HG03095 (cell line): ENCODE measurements at regions not wholly inside any gene's neighbourhood (a gene's known extent, or its start where the extent isn't known, plus 50 kb on each side); places are given as distances from the start of the nearest gene placed in this dataset.
"Not testable (repeated sequence)": the region's sequence is repeated elsewhere in the genome, so short reads cannot be mapped to it uniquely, and the experiment has no call there.

Source experiments
- ATAC-seq: cut with Tn5 transposase; IDR thresholded peaks from one replicate; pipeline ENCODE4 v1.9.1; 2021; ENCODE audit warnings: moderate library complexity; ENCODE audit not compliant: unreplicated experiment

- ATAC-seq: no peak
Measured at GRCh38 chr18:41899535-41899934, 55.5 kb upstream of the PIK3C3 start.

DNA sequence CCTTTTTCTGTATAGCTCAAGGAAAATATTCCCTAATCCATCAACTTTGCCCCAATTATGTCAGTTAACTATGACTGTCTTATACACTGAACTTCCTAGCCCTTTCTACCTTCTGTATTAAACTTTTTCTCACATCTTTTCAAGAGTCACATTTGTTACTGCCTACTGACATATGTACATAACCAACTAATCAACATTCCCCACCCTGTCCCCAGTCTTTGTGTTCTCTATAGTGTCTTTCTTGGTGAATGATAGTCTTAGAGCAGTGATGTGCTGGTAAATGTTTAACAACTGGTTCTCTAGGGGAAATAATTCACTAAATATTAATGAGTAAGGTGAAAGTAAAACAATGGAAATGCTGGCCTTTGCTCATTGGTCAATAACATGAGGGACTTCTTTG is 61.6 kb upstream of the PIK3C3 start:
- ATAC-seq: no peak

GRCh38 chr18:41887100-41887499 is 67.9 kb upstream of the PIK3C3 start:
- no peak for ATAC-seq

DNA sequence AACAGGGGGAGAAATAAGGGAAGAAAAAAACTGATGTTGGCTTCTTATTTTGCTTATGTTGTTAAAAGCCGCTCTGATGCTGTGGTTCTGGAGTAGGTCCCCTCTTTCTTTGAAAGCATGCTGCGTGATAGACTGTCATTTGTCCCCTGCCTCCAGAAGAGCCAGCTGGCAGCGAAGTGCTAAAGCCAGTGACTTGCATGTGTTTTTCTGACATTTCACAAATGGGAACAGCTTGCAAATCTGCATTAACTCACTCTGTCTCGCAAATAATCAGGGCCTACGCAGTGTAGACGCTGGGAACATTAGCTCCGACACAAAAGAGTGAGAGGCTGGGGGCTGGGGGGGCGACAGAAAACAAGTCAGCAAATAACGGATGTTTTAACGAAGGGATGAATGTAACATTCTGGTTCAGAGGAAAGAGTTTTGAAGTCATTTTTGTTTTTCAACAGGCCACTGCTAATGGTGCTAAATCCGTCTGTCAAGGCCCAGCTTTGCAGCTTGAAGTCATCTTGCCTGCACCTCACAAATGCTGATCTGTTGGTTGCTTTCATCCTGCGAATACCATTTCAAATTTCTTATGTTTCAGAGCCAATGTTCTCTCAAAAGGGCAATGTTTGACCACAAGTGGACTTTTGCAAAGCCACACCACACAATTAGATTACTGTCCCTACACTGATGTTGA is 68.8 kb upstream of the PIK3C3 start:
- no peak for ATAC-seq

DNA sequence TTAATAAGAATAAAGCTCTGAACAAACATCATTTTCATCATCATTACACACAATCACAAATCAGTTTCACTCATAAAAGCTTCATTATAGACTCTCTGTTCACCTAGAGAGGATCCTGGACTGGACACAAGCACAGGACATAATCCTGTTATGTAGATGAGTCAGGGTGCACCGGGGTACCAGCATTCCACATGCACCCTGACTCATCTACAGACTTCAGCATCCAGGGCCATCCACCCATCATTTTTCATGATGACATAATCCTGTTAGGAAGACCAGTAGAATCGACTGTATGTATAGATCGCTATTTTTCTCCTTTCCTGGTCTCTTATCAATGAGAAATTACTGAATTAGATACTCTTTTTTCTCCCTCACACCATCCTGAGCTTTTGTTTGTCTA is 73.7 kb upstream of the PIK3C3 start:
- no peak for ATAC-seq

DNA sequence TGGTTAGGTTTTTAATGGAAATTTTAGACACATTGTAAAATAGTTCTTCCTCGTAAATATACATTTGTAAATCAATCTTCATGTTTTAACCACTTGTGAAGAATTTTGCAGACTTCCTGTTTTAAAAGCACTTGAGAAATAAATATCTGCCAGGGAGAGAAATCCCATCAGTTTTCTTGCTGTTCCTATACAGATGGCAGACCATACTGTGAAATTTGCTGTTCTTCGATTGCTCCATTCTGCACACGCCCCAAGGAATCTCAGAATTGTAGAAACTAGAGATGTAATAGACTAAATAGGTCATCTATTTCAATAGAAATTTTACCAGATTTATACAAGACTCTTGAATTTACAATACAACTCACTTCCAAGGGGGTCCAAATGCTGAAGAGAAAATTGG is 75.8 kb upstream of the PIK3C3 start:
- ATAC-seq: no peak

DNA sequence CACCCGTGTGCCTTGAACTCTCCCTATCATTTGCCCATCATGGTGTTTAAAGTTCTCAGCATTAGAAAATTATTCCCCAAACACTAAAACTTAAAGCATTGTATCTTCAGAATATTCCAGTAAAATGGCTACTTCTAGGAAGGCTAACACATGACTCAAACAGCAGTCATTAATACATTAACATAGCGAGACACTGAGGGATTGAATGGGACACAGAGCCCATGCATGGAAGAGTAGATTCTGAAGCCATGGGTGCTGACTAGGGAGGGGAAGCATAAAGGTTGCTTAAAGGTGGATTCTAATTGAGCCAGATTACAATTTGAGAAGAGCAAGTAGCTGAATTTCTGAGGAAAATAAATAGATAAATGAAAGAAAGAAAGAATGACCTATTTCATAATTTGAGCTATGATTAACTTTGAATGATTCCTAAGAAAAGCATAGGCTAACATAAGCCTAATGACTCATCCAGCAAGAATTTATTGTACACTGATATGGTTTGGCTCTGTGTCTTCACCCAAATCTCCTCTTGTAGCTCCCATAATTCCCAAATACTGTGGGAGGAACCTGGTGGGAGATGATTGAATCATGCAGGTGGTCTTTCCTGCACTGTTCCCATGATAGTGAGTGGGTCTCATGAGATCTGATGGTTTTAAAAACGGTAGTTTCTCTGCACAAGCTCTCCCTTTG is 79.8 kb upstream of the PIK3C3 start:
- no peak for ATAC-seq

GRCh38 chr18:41873730-41874129 is 81.3 kb upstream of the PIK3C3 start:
- ATAC-seq: no peak

DNA sequence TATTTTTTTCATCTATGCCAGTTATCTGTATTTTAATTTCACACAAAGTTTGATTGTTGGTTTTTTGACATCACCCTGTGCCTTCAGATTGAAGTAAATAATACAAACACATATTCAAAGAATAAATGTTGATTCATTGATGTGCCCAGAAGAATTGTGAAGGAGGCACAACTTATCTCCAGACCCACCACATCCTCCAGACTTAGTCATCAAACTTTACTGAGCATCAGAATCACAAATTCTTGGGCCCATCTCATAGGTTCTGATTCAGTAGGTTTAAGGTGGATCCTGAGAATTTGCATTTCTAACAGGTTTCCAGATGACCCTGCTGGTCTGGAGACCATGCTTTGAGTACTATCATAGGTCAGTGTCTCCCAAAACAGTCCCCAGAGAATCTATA is 82.8 kb upstream of the PIK3C3 start:
- no peak for ATAC-seq

DNA sequence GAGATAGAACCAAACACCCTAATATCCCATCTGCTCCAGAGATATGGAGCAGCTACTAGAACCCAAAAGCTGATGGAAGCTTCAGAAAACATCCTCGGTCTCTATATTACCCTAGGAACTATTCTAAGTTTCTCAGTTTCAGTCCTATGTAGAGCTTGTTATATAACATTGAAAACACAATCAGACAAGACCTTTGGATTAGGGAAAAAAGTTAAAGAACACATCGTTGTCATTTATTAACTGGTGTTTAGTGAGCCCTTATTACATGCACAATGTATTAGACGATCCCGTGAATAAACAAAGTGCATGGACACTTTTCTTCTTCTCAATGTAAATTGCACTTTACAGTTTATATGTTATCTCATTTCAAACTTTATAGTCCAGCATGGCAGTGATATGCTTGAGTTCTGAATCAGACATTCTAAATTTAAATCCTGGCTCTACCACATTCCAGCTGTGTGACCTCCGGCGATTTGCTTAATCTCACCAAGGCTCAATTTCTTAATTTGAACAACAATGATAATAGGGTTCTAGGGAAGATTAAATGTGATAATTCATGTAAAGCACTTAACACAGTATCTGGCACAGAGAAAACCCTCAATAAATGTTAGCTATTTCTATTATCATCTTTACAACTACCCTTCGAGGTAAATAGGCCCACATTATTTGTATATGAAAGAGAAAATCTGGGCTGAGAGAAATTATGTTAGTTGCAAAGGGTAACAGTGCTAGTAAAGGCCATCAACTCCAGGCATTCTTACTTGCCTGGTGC is 83.6 kb upstream of the PIK3C3 start:
- no peak for ATAC-seq

- no peak for ATAC-seq
Measured at GRCh38 chr18:41870817-41871216, 84.2 kb upstream of the PIK3C3 start.

DNA sequence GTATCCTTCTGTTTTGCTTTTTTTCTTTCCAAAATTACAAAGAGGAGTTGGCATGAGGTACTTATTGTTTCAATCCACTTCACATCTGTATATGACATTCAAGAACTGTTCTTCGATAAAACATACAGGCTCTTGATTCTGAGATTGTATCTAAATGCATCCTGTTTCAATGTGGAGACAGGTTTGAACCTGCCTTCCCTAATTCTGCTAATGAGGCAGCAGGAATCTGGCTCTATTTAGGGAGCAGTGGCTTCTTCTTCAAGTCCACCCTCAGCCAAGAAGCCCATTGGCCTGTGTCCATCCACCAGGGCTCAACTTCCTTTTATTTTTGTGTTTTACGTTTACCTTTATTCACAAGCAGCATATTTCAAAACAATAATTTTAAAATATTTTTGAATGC is 84.8 kb upstream of the PIK3C3 start:
- no peak for ATAC-seq

DNA sequence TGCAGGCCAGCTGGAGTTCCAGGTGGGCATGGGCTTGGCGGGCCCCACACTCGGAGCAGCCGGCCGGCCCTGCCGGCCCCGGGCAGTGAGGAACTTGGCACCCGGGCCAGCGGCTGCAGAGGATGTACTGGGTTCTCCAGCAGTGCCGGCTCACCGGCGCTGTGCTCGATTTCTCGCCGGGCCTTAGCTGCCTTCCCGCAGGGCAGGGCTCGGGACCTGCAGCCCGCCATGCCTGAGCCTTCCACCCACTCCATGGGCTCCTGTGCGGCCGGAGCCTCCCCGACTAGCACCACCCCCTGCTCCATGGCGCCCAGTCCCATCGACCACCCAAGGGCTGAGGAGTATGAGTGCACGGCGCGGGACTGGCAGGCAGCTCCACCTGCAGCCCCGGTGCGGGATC is 89.2 kb upstream of the PIK3C3 start:
- ATAC-seq: not testable (repeated sequence)

DNA sequence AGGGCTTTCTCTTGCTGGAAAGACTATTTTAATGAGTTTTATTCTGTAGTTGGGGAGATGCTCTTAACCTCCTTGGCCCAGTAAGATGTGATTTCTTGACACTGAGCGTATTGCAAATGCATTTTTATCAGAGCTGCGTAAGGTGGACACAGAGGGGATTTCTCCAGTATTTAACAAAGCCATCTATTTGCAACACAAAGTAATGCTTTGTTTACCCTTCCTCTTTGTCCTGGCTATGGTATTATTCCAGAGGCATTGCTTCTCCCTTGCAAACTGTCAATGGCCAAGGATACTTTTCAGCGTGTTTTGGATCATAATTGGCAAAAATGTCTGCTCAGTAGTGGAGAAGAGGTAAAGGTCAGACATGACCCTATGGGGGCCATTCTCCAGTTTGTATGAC is 90.8 kb upstream of the PIK3C3 start:
- no peak for ATAC-seq

DNA sequence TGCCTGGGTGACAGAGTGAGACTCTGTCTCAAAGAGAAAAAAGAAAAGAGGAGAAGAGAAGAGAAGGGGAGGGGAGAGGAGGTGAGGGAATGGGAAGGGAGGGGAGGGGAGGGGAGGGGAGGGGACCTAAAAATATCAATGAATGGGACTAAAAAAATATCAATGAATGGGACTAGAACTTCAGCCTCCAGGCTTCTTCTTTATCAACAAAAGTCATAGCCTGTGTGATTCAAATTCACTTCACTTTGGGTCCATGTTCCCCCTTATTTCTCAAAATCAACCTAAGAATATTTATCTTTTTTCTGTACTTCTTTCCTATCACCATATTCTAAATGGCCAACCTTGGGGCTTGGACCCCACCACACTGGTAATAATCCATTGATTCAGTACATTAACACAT is 92.1 kb upstream of the PIK3C3 start:
- no peak for ATAC-seq

- ATAC-seq: no peak
Measured at GRCh38 chr18:41860987-41861386, 94.0 kb upstream of the PIK3C3 start.

DNA sequence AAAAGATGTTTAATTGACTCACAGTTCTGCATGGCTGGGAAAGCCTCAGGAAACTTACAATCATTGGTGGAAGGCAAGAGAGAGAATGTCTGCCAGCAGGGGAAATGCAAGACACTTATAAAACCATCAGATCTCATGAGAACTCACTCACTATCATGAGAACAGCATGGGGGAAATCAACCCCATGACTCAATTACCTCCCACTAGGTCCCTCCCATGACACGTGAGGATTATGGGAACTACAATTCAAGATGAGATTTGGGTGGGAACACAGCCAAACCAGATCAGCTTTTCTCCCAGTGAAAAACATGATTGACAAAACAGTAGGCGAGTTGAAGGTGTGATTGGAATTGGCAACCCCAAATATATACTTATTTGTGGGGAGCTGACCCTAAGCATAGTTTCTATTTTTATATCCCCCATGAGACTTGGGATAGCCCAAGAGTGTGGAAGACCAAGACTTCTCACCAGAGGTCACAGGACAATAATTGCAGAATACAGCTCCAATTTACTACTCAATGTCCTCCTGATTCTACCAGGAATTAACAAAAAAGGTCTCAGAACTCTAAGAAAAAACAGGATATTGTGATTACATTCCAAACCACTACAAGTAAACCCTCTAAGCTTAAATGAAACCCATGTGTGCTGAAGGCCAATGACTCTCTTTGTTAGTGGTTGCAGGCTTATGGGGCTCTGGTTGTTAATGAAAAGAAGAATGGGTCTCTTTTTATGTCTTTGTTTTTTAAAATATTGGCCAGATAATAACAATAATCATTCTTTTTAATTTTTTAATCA is 96.1 kb upstream of the PIK3C3 start:
- ATAC-seq: no peak

DNA sequence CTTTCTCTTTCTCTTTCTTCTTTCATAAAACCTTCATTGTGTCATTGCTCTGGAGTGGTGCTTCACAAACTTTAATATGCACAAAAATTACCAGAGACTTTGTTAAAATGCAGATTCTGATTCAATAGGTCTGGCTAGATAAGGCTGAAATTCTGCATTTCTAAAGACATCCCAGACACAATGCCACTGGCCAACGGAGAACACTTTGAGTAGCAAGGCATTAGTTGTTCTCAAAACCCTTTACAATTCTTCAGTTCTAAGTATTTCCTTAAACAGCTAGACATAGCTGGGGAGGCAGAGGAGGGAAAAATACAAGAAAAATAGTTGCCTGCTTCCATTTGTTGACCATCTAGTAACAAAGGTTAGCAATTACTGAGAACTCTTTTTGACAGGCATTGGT is 101.8 kb upstream of the PIK3C3 start:
- no peak for ATAC-seq

DNA sequence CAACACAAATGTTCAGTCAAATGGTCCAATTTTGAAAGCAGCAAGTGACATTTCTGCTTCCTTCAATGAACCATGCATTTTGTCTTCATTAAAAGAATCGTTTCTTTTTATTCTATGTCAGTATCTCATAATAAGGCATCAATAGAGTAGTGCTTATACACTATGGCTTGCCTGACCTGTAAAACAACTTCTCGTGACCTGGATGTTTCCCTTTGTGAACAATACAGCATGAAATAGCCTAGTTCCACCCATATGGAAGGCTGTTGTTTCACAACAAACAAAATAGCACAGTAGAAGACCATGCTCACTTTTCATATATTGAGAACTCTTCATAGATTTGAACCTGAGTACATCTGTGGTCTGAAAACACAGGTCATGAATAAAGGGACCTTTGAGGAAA is 104.3 kb upstream of the PIK3C3 start:
- no peak for ATAC-seq

DNA sequence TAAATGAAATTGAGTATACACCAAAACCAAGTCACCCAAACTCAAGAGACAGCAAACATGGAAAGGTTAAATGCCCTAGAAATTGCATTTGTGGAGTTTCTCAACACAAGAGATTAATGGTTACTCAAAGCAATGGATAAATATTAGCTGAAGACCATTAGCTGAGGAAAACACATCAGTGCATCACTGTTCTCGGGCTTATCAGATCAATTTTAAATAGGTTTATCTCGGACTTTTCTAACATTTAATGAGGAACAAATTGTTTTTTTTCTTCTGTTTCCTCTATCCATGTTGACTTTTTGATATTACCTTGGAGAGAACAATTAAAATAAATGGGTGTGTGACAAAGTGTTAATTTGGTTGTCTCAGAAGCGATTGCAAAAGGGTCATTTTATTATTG is 105.4 kb upstream of the PIK3C3 start:
- no peak for ATAC-seq

DNA sequence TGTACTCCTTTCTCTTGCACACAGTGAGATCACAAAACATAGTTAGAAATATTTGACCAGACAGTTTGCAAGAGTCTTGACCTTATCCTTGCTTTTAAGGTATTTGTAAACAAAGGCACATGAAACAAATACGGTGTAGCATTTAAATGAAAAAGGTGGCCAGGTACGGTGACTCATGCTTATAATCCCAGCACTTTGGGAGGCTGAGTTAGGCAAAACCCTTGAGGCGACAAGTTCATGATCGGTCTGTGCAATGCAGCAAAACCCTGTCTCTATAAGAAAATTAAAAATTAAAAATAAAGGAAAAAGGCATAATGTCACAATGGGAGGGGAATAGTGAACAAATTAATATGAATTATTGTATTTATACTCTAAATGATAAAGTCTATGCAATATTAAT is 109.5 kb upstream of the PIK3C3 start:
- ATAC-seq: no peak
